ENCODE measurements at regions not wholly inside any gene's neighbourhood (a gene's known extent, or its start where the extent isn't known, plus 50 kb on each side); places are given as distances from the start of the nearest gene placed in this dataset.

DNA sequence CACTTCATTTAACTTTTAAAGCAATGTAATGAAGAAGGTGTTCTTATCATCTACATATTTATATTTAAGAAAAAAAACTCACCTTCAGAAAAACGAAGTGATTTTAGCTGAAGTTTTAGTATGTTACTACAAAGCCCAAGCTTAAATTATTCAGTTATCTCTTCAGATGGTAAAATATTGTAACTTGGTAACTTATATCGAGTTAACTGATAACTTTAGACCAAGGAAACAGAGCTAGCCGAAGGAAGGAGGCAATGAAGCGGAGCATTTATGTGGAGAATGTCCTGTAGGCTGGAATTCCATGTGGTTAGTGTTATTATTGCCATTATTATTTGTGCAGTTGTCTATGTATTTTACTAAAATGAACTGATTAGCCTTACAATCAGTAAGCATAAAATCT lies 1102.1 kb upstream of the LCORL start:
- TF ChIP-seq, protein P1, sequence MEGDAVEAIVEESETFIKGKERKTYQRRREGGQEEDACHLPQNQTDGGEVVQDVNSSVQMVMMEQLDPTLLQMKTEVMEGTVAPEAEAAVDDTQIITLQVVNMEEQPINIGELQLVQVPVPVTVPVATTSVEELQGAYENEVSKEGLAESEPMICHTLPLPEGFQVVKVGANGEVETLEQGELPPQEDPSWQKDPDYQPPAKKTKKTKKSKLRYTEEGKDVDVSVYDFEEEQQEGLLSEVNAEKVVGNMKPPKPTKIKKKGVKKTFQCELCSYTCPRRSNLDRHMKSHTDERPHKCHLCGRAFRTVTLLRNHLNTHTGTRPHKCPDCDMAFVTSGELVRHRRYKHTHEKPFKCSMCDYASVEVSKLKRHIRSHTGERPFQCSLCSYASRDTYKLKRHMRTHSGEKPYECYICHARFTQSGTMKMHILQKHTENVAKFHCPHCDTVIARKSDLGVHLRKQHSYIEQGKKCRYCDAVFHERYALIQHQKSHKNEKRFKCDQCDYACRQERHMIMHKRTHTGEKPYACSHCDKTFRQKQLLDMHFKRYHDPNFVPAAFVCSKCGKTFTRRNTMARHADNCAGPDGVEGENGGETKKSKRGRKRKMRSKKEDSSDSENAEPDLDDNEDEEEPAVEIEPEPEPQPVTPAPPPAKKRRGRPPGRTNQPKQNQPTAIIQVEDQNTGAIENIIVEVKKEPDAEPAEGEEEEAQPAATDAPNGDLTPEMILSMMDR (IDR thresholded peaks at IDR 0.05) = no peak
- no peaks in the 10 kb centered on the region for H3K36me3 ChIP-seq
- no peak overlapping the region for H3K4me3 ChIP-seq
- intact Hi-C loops (cut with DNase I) = no loop called here
- H3K27ac ChIP-seq = no peak overlapping the region
- no peak for DNase-seq (ENCODE audit: low spot score in 2 of 2)
- H3K9me3 ChIP-seq = no peaks in the 10 kb centered on the region
- no peaks in the 10 kb centered on the region for H3K27me3 ChIP-seq
- no peaks in the 10 kb centered on the region for H3K4me1 ChIP-seq

DNA sequence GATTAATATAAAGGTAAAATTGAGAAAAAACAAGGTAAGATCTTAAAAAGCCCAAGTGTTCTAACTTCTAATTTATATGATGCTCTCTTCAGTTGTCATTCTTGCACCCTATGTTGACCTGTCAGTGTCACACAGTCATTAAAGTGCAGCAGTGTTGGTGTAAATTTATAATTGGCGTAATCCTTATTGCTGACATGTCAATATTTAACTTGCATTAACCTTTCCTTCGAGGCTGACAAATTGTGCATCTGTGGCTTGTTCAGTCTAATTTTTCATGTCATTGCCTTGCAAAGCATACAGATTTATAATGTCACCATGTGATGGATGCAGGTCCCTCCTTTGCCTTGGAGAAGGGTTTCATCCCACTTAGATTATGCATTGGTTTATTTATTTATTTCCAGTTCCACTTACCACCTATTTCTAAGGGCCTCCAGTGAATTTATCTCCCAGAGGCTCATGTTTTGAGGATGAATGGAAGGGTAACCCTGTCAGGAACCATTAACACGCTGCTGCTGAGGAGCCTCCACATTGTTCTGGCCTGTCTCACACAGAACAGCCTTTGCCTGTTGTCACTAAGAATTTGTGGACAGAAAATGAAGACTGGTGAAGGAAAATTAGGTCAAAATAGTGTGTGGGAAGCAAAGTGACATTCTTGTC lies 1098.5 kb upstream of the LCORL start:
- intact Hi-C loops (cut with DNase I) = no loop called here
- no peak for DNase-seq (ENCODE audit: low spot score in 2 of 2)
- H3K9me3 ChIP-seq = no peaks in the 10 kb centered on the region
- H3K4me3 ChIP-seq = no peak overlapping the region
- no peaks in the 10 kb centered on the region for H3K27me3 ChIP-seq
- no peak overlapping the region for H3K27ac ChIP-seq
- H3K36me3 ChIP-seq = no peaks in the 10 kb centered on the region
- no peaks in the 10 kb centered on the region for H3K4me1 ChIP-seq
- TF ChIP-seq, protein P1 (IDR thresholded peaks at IDR 0.05) = no peak

DNA sequence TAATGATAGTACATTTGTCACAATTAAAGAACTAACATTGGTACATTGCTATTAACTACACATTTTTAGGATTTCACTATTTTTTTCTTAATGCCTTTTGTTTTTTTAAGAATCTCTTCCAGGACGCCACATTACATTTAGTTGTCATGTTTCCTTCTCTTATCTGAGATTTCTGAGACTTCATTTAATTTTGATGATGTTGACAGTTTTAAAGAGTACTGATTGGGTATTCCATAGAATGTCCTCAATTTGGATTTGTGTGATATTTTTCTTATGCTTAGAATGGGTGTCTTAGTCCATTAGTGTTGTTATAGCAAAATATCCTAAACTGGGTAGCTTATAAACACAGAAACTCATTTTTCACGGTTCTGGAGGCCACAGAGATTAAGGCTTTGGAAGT lies 1095.5 kb upstream of the LCORL start:
- intact Hi-C loops (cut with DNase I) = no loop called here
- no peaks in the 10 kb centered on the region for H3K27me3 ChIP-seq

DNA sequence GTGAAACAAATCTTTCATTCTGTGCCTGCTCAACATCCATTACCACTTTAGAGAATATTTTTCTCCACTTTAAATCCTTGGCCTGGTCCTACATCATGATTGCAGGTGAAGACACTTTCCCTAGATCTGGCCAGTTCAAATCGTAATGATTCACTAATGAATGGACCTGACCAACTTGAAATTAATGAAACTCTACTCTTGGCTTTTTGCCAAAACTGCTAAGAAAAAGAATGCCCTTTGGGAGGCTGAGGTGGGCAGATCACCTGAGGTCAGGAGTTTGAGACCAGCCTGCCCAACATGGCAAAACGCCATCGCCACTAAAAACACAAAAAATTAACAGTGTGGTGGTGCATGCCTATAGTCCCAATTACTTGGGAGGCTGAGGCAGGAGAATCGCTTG lies 1082.6 kb upstream of the LCORL start:
- H3K36me3 ChIP-seq = no peaks in the 10 kb centered on the region
- no peaks in the 10 kb centered on the region for H3K9me3 ChIP-seq
- no peak overlapping the region for H3K4me3 ChIP-seq
- no peak for DNase-seq (ENCODE audit: low spot score in 2 of 2)
- no peak overlapping the region for H3K27ac ChIP-seq
- no peaks in the 10 kb centered on the region for H3K4me1 ChIP-seq
- TF ChIP-seq, protein P1 (IDR thresholded peaks at IDR 0.05) = no peak
- H3K27me3 ChIP-seq = no peaks in the 10 kb centered on the region
- intact Hi-C loops (cut with DNase I) = no loop called here

More for the DNA sequence above, 1095.5 kb upstream of the LCORL start:
- Histone ChIP-seq H3K36me3 (no peaks in the 10 kb centered on the region), H3K4me1 (no peaks in the 10 kb centered on the region), H3K27ac (no peak overlapping the region), H3K9me3 (no peaks in the 10 kb centered on the region), H3K4me3 (no peak overlapping the region)
- TF ChIP-seq, protein P1 (IDR thresholded peaks at IDR 0.05) = no peak
- DNase-seq (ENCODE audit: low spot score in 2 of 2) = no peak

DNA sequence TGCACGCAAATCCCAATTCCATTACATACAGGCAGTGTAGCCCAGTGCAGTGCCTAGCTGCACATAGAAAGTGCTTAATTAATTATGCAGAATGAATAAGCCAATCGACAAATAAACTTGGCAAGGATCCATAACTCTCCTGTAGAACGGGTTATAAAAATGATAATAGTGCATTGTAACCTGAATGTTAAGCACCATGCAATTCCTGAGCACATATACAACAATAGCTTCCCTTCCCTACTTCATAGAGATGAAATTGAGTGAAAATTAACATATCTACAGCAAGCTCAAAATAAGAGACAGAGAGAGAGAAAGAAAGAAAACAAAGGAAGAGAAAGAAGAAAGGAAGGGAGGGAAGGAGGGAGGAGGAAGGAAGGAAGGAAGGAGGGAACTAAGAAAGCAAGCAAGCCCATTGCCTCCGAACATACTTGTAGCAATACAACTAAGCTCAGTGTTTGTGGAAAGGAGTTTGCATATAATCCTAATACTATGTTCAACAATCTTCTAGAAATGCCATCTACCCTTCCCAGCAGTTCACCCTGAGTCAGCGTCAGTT lies 1074.0 kb upstream of the LCORL start:
- no peak overlapping the region for H3K27ac ChIP-seq
- H3K4me1 ChIP-seq = no peaks in the 10 kb centered on the region
- H3K27me3 ChIP-seq = no peaks in the 10 kb centered on the region
- no peak for DNase-seq (ENCODE audit: low spot score in 2 of 2)
- no peak overlapping the region for H3K4me3 ChIP-seq
- H3K9me3 ChIP-seq = no peaks in the 10 kb centered on the region
- no peaks in the 10 kb centered on the region for H3K36me3 ChIP-seq
- intact Hi-C loops (cut with DNase I) = no loop called here
- TF ChIP-seq, protein P1 (IDR thresholded peaks at IDR 0.05) = no peak

Data from ascending aorta (tissue), 2 donors.